ENCODE measurements at regions not wholly inside any gene's neighbourhood (a gene's known extent, or its start where the extent isn't known, plus 50 kb on each side); places are given as distances from the start of the nearest gene placed in this dataset.

- DNase-seq (ENCODE audit: low read depth) = no peak
- no peak overlapping the region for H3K4me3 ChIP-seq (ENCODE audit: control insufficient read depth, low read depth, low read length)
- TF ChIP-seq, protein P1, sequence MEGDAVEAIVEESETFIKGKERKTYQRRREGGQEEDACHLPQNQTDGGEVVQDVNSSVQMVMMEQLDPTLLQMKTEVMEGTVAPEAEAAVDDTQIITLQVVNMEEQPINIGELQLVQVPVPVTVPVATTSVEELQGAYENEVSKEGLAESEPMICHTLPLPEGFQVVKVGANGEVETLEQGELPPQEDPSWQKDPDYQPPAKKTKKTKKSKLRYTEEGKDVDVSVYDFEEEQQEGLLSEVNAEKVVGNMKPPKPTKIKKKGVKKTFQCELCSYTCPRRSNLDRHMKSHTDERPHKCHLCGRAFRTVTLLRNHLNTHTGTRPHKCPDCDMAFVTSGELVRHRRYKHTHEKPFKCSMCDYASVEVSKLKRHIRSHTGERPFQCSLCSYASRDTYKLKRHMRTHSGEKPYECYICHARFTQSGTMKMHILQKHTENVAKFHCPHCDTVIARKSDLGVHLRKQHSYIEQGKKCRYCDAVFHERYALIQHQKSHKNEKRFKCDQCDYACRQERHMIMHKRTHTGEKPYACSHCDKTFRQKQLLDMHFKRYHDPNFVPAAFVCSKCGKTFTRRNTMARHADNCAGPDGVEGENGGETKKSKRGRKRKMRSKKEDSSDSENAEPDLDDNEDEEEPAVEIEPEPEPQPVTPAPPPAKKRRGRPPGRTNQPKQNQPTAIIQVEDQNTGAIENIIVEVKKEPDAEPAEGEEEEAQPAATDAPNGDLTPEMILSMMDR (IDR thresholded peaks at IDR 0.05; ENCODE audit: control insufficient read depth, insufficient read depth, low read depth, low read length, missing control alignments) = no peak
Measured at GRCh38 chr7:57204411-57204811, 72.2 kb upstream of the ZNF479 start.

GRCh38 chr7:57205000-57205399, 72.8 kb upstream of the ZNF479 start:
- DNase-seq (ENCODE audit: low read depth) = no peak
- TF ChIP-seq, protein P1 (IDR thresholded peaks at IDR 0.05; ENCODE audit: control insufficient read depth, insufficient read depth, low read depth, low read length, missing control alignments) = no peak
- H3K4me3 ChIP-seq (ENCODE audit: control insufficient read depth, low read depth, low read length) = no peak overlapping the region

- DNase-seq (ENCODE audit: low read depth) = no peak
- no peak overlapping the region for H3K4me3 ChIP-seq (ENCODE audit: control insufficient read depth, low read depth, low read length)
- TF ChIP-seq, protein P1 (IDR thresholded peaks at IDR 0.05; ENCODE audit: control insufficient read depth, insufficient read depth, low read depth, low read length, missing control alignments) = no peak
Measured at GRCh38 chr7:57207836-57208235, 75.6 kb upstream of the ZNF479 start.

DNA sequence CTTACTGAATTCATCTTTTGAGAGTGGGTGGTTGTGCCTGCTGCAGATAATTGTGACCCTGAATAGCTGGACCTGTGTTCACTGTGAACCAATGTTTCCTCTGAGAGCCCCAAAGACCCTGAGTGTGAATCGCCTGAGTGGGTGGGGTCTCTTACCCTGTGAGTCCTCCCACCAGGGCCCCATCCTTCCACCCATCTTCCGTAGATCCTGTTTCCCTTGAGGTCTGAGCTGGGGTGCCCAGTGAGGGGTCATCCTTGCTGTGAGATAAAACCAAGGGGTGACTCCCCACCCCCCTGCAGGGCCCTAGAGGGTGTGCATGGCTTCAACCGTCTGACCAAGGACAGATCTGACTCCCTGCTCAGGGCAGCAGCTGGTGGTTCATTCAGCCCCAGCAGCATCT, 78.0 kb upstream of the ZNF479 start:
- no peak overlapping the region for H3K4me3 ChIP-seq (ENCODE audit: control insufficient read depth, low read depth, low read length)
- TF ChIP-seq, protein P1 (IDR thresholded peaks at IDR 0.05; ENCODE audit: control insufficient read depth, insufficient read depth, low read depth, low read length, missing control alignments) = no peak
- DNase-seq (ENCODE audit: low read depth) = no peak

DNA sequence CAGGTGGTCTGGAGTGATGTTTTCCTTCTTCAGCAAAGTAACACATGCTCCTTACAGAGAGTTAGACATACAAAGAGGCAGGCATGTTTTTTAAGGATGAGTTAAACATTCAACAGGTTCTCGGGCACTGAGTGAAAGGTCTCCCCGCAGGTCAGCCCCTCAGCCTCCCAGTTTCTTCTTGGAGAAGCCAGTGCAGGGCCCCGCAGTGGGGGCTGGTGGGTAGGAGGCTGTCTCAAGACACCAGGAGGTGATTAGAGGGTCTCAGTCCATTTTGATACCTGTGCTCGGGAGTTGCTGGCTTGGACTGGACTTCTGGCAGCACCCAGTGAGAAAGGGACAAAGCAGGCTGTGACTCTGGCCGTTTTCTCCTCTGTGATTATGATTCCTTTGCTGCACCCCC, 78.6 kb upstream of the ZNF479 start:
- no peak overlapping the region for H3K4me3 ChIP-seq (ENCODE audit: control insufficient read depth, low read depth, low read length)
- TF ChIP-seq, protein P1 (IDR thresholded peaks at IDR 0.05; ENCODE audit: control insufficient read depth, insufficient read depth, low read depth, low read length, missing control alignments) = no peak
- no peak for DNase-seq (ENCODE audit: low read depth)

GRCh38 chr7:57211428-57212100, 79.3 kb upstream of the ZNF479 start:
- TF ChIP-seq, protein P1 (IDR thresholded peaks at IDR 0.05; ENCODE audit: control insufficient read depth, insufficient read depth, low read depth, low read length, missing control alignments) = no peak
- H3K4me3 ChIP-seq (ENCODE audit: control insufficient read depth, low read depth, low read length) = no peak overlapping the region
- DNase-seq (ENCODE audit: low read depth) = no peak
